MM.1S (cell line): ENCODE measurements at regions not wholly inside any gene's neighbourhood (a gene's known extent, or its start where the extent isn't known, plus 50 kb on each side); places are given as distances from the start of the nearest gene placed in this dataset.

Experiments
- DNase-seq: peaks from one replicate; pipeline ENCODE4 v3.0.0-alpha.2; 2015
- H2AFZ ChIP-seq: fragments of 300-600 bp; sonication (generic); 2 replicates; pipeline ENCODE4 v1.6.0; 2016; ENCODE audit warnings: antibody characterized with exemption, low read length
- H3F3A ChIP-seq: fragments of 300-600 bp; sonication (generic); 2 replicates; pipeline ENCODE4 v1.6.1; 2016; ENCODE audit warnings: mild to moderate bottlenecking, antibody characterized with exemption, low read length, moderate library complexity, mixed read lengths; ENCODE audit not compliant: insufficient read depth
- H3K27ac ChIP-seq: fragments of 300-600 bp; sonication (generic); 2 replicates; pipeline ENCODE4 v1.5.1; 2016; ENCODE audit warnings: mild to moderate bottlenecking, low read length
- H3K27me3 ChIP-seq: fragments of 300-600 bp; sonication (generic); replicated peaks from 2 replicates; pipeline ENCODE4 v1.6.0; 2016; ENCODE audit warnings: low read length; ENCODE audit not compliant: insufficient read depth
- H3K36me3 ChIP-seq: fragments of 300-600 bp; sonication (generic); replicated peaks from 2 replicates; pipeline ENCODE4 v1.6.1; 2016; ENCODE audit warnings: mild to moderate bottlenecking, low read length, mixed read lengths; ENCODE audit not compliant: insufficient read depth
- H3K4me1 ChIP-seq: fragments of 300-600 bp; sonication (generic); 2 replicates; pipeline ENCODE4 v1.6.1; 2016; ENCODE audit warnings: low read length, mixed read lengths
- H3K4me2 ChIP-seq: fragments of 300-600 bp; sonication (generic); 2 replicates; pipeline ENCODE4 v1.6.0; 2016; ENCODE audit warnings: low read depth, low read length
- H3K4me3 ChIP-seq: fragments of 300-600 bp; sonication (generic); 2 replicates; pipeline ENCODE4 v1.5.1; 2016; ENCODE audit warnings: low read length, mixed read lengths
- H3K79me2 ChIP-seq: fragments of 300-600 bp; sonication (generic); 2 replicates; pipeline ENCODE4 v1.6.1; 2016; ENCODE audit warnings: mixed run types, low read length, mixed read lengths
- H3K9ac ChIP-seq: fragments of 300-600 bp; sonication (generic); 2 replicates; pipeline ENCODE4 v1.6.1; 2016; ENCODE audit warnings: low read length, mixed read lengths
- H3K9me2 ChIP-seq: fragments of 300-600 bp; sonication (generic); replicated peaks from 2 replicates; pipeline ENCODE4 v1.6.1; 2016; ENCODE audit warnings: mild to moderate bottlenecking, low read length, mixed read lengths; ENCODE audit not compliant: insufficient read depth
- H3K9me3 ChIP-seq: fragments of 300-600 bp; sonication (generic); replicated peaks from 2 replicates; pipeline ENCODE4 v1.6.1; 2016; ENCODE audit warnings: mild to moderate bottlenecking, low read length, mixed read lengths; ENCODE audit not compliant: insufficient read depth
- H4K20me1 ChIP-seq: fragments of 300-600 bp; sonication (generic); 2 replicates; pipeline ENCODE4 v1.6.1; 2016; ENCODE audit warnings: mild to moderate bottlenecking, low read length, moderate library complexity, mixed read lengths; ENCODE audit not compliant: insufficient read depth
- CTCF ChIP-seq: fragments of 300-600 bp; sonication (generic); IDR thresholded peaks from 2 replicates; pipeline ENCODE4 v1.5.1; 2016; ENCODE audit warnings: antibody characterized with exemption, low read length, mixed read lengths
- EZH2 ChIP-seq: fragments of 300-600 bp; sonication (generic); optimal IDR thresholded peaks from 2 replicates; pipeline ENCODE3; 2017; ENCODE audit warnings: low read depth, mild to moderate bottlenecking, antibody characterized with exemption, low read length, mixed read lengths
- EZH2phosphoT487 ChIP-seq: fragments of 300-600 bp; sonication (generic); IDR thresholded peaks from 2 replicates; pipeline ENCODE4 v1.6.1; 2018; ENCODE audit warnings: antibody characterized with exemption, low read length

DNA sequence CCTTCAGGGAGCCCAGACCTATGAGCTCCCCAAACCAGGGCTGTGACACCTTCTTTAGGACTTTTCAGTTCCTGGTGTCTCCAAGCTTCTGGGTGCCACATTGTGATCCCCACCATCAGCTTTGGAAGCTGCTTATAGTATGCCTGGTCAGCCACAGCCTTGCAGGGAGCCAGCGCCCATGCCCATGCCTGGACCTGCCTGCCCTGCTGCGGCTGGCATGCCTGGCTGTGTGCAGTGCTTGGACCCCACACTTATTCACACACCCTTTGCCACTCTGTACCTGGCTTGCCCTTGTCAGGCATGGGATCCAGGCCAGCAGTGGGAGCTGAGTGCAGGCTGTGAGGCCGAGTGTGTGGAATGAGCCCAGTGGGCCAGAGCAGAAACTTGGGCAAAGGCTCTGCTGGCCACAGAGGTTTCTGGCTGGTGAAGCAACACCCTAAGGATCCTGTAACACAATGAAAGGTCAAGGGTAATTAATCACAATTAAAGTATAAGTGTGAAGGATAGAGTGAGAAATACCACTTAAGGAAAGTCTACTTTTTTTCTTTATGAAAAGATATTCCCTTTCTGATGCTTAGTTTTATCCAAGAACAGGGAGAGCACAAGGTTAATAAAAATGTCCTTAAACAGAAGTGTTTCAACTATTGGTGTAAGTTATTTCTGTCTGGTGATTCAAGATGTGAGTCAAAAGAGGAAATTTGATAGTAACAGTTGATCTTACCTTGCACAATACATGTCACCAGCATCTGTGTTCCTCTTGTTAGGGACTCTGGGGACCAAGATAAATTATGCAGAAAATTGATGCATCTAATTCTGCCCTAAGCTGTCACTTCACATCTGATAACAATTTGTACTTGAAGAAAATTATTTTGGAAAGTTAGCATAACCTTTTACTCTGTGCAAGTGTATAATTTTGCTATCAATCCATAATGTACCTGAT is 161.8 kb downstream of the FAM47A start:
- H3K27me3 ChIP-seq: no peaks in the 10 kb centered on the region
- no peaks in the 10 kb centered on the region for H3F3A ChIP-seq
- H3K9me2 ChIP-seq: no peaks in the 10 kb centered on the region
- no peaks in the 10 kb centered on the region for H3K79me2 ChIP-seq
- no peak overlapping the region for H3K9ac ChIP-seq
- H3K9me3 ChIP-seq: no peaks in the 10 kb centered on the region
- H2AFZ ChIP-seq: no peak overlapping the region
- no peak overlapping the region for H3K27ac ChIP-seq
- TF ChIP-seq CTCF (no peak), EZH2 (no peak), EZH2phosphoT487 (no peak)
- DNase-seq: no peak
- no peaks in the 10 kb centered on the region for H3K4me1 ChIP-seq
- no peaks in the 10 kb centered on the region for H3K36me3 ChIP-seq
- no peaks in the 10 kb centered on the region for H4K20me1 ChIP-seq
- H3K4me2 ChIP-seq: no peak overlapping the region
- no peak overlapping the region for H3K4me3 ChIP-seq

GRCh38 chrX:33969105-33969504 is 163.0 kb downstream of the FAM47A start:
- Histone ChIP-seq H3K27ac (no peak overlapping the region), H3K9me3 (no peaks in the 10 kb centered on the region), H3K9me2 (no peaks in the 10 kb centered on the region), H3K79me2 (no peaks in the 10 kb centered on the region), H3K4me3 (no peak overlapping the region), H3K4me2 (no peak overlapping the region), H3K36me3 (no peaks in the 10 kb centered on the region), H3K4me1 (no peaks in the 10 kb centered on the region), H3F3A (no peaks in the 10 kb centered on the region), H3K27me3 (no peaks in the 10 kb centered on the region), H4K20me1 (no peaks in the 10 kb centered on the region), H2AFZ (no peak overlapping the region), H3K9ac (no peak overlapping the region)
- TF ChIP-seq EZH2phosphoT487 (no peak), EZH2 (no peak), CTCF (no peak)
- DNase-seq: no peak

DNA sequence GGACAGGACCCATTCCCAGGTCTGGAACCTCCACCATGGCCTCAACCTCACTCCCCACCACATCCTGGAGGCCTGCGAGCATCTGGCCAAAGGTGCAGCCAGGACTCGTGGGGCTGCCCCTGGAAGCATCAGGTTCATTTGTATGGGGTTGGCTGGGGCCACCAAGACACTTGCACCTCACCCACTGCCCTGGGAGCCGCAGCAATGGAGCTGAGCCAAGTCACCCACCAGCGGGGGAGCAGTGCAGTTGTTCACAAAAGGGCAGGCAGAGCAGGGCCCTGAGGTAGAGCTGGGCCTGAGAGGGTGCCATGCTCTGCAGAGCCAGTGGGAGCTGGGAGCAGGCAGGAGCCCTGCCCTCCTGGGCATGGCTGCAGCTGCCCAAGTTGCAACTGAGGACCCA is 163.5 kb downstream of the FAM47A start:
- H3K4me1 ChIP-seq: no peaks in the 10 kb centered on the region
- H3K9me2 ChIP-seq: no peaks in the 10 kb centered on the region
- no peak overlapping the region for H3K4me2 ChIP-seq
- no peak overlapping the region for H2AFZ ChIP-seq
- no peak overlapping the region for H3K27ac ChIP-seq
- no peak for TF ChIP-seq EZH2
- no peak for TF ChIP-seq CTCF
- TF ChIP-seq EZH2phosphoT487: no peak
- no peak for DNase-seq
- no peak overlapping the region for H3K9ac ChIP-seq
- H3K36me3 ChIP-seq: no peaks in the 10 kb centered on the region
- no peaks in the 10 kb centered on the region for H3K27me3 ChIP-seq
- no peaks in the 10 kb centered on the region for H3F3A ChIP-seq
- H3K79me2 ChIP-seq: no peaks in the 10 kb centered on the region
- no peak overlapping the region for H3K4me3 ChIP-seq
- H3K9me3 ChIP-seq: no peaks in the 10 kb centered on the region
- no peaks in the 10 kb centered on the region for H4K20me1 ChIP-seq
